ENCODE measurements at regions not wholly inside any gene's neighbourhood (a gene's known extent, or its start where the extent isn't known, plus 50 kb on each side); places are given as distances from the start of the nearest gene placed in this dataset.

GRCh38 chr2:104413890-104414289 is 440.0 kb upstream of the POU3F3 start:
- no peak for TF ChIP-seq ESRRG (CRISPR knock-in tag; IDR thresholded peaks at IDR 0.05)
- no peak for TF ChIP-seq CSDC2 (CRISPR knock-in tag; IDR thresholded peaks at IDR 0.05)
- TF ChIP-seq ISL1 (CRISPR knock-in tag; IDR thresholded peaks at IDR 0.05) = no peak
- TF ChIP-seq CREB5 (CRISPR knock-in tag; IDR thresholded peaks at IDR 0.05; ENCODE audit: low read depth) = no peak
- no peak for TF ChIP-seq ZFP30 (CRISPR knock-in tag; IDR thresholded peaks at IDR 0.05)

Measured in SK-N-SH treated with all-trans-retinoic acid at 6 μM for 48 hours (cell line).